ENCODE measurements at regions not wholly inside any gene's neighbourhood (a gene's known extent, or its start where the extent isn't known, plus 50 kb on each side); places are given as distances from the start of the nearest gene placed in this dataset.

GRCh38 chr13:44101347-44102083 is 221.8 kb downstream of the LACC1 start:
- DNase-seq: no peak

- DNase-seq: no peak
These were observed 223.9 kb downstream of the LACC1 start for GRCh38 chr13:44103429-44104196.

- DNase-seq: no peak
These were observed 224.4 kb downstream of the LACC1 start for GRCh38 chr13:44104197-44104490.

GRCh38 chr13:44104969-44105368 is 225.3 kb downstream of the LACC1 start:
- DNase-seq: no peak

- DNase-seq: no peak
These were observed 226.8 kb downstream of the LACC1 start for GRCh38 chr13:44106266-44107152.

- no peak for DNase-seq
These were observed 227.8 kb downstream of the LACC1 start for GRCh38 chr13:44107357-44108121.

- no peak for DNase-seq
These were observed 228.7 kb downstream of the LACC1 start for GRCh38 chr13:44108331-44108858.

GRCh38 chr13:44110091-44110621 is 230.5 kb downstream of the LACC1 start:
- no peak for DNase-seq

- DNase-seq: no peak
These were observed 232.0 kb downstream of the LACC1 start for GRCh38 chr13:44111701-44112100.

- no peak for DNase-seq
These were observed 233.1 kb downstream of the LACC1 start for GRCh38 chr13:44112700-44113329.

GRCh38 chr13:44116562-44117332 is 237.0 kb downstream of the LACC1 start:
- no peak for DNase-seq

- DNase-seq: no peak
These were observed 237.6 kb downstream of the LACC1 start for GRCh38 chr13:44117351-44117750.

GRCh38 chr13:44117816-44118215 is 238.1 kb downstream of the LACC1 start:
- no peak for DNase-seq

- DNase-seq: no peak
These were observed 239.2 kb downstream of the LACC1 start for GRCh38 chr13:44118881-44119280.

GRCh38 chr13:44120043-44120442 is 240.3 kb downstream of the LACC1 start:
- DNase-seq: no peak

GRCh38 chr13:44120849-44121755 is 241.4 kb downstream of the LACC1 start:
- DNase-seq: no peak

GRCh38 chr13:44124352-44124751 is 244.6 kb downstream of the LACC1 start:
- no peak for DNase-seq

GRCh38 chr13:44125943-44126469 is 246.3 kb downstream of the LACC1 start:
- no peak for DNase-seq

GRCh38 chr13:44128552-44129001 is 245.0 kb upstream of the SERP2 start:
- no peak for DNase-seq
